ENCODE measurements at regions not wholly inside any gene's neighbourhood (a gene's known extent, or its start where the extent isn't known, plus 50 kb on each side); places are given as distances from the start of the nearest gene placed in this dataset.

DNA sequence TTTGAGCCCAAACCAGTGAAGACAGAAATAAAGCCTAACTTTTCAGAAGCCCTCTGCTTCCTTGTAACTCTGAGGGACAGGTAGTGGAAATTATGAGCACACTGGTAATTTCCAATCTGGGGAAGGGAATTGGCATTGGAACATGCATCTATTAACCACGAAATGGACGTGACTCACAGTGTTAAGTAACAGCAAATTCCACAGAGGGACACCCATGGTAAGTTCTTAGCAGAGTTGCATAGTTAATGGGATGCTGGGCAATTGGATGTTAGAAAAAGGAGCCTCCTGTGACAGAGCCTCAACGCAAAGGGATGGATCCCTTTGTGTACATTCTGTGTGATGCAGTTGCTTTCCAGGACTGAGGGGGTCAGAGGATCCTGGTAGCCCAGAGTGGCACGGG lies 168.6 kb downstream of the SEMA6D start:
- intact Hi-C loops (cut with micrococcal nuclease) = no loop called here

DNA sequence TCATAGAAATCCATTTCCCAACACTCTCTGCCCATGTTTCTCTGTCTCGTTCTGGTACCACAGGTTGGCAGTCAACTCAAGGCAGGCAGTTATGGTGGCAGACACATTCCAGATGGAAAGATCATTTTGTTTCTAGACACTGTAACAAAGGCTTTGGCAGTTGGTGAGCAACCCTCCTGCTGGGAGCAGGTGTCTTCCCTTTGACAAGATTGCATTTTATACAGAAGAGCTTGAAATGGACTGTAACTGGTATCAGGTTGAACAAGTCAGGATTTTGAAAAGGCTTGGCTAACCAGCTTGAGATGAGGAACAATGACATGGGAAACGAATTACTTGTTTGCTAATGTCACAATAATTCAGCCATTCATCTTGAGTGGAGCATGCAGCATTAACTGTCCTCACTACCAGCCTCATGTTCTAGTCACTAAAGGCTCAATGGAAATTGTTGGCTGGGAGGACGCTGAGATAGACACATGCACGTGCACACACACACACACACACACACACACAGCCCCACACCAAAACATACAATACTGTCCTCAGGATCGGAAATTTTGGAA lies 170.0 kb downstream of the SEMA6D start:
- intact Hi-C loops (cut with micrococcal nuclease) = no loop called here

DNA sequence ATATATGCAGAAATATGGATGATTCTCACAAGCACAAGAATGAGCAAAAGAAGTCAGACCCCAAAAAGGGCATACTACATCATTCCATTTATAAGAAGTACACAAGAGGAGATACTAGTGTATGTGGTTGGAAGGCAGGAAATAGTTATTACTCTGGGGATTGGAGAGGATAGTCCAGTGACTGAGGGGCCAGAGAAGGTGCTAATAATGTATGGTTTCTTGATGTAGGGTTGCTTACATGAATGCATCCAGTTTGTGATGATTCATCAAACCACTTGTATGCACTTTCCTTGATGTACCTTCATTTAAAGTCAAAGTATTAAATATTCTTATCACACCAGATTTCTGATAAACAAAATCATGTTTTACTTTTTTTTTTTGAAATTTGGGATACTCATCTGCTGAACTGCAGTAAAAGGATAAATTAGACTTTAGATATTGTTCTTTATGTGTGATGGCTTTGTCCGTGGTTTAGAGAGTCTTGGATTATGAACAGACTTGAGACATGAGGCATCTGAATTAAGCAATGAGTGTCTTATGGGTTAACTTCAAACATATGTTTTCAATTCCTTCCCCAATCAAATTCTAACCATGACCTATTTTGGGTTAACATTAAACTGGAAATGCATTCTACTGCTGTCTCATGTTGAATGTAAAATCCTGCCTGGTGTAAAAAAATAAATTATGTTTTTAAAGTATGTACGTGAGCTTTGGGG lies 171.2 kb downstream of the SEMA6D start:
- intact Hi-C loops (cut with micrococcal nuclease) = no loop called here

DNA sequence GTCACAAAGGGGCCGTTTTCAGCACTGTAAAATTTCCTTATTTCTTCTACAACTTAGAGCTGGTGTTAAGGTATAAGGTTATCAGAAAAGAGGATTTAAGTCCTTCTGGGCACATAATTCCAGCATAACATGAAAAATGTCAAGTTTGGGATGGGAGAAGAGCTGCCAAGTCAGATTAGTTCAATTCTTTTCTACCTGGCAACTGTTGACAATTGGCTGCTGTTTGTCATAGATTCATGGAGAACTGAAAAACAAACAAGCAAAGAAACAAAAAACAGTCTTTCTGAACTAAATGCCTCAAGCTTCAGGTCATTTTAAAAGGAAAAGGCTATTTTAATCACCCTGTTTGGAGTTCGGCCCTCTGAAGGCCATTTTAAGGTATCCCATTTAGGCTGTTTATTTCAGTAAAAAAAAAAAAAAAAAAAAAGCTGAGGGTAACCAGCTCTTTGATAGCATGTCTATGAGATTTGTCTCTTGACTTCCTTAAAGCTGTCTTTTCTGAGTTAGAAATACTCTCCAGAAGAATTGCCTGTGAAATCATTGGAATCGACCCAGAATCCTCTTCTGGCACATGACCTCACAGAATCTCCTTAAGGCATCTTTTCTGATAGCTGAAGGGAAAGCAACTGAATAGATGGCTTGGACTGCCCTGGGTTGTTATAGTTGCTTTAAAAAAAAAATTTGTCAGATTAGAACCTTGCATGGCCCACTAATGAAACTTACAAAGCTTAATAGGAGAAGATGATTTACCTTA lies 173.3 kb downstream of the SEMA6D start:
- intact Hi-C loops (cut with micrococcal nuclease) = no loop called here

DNA sequence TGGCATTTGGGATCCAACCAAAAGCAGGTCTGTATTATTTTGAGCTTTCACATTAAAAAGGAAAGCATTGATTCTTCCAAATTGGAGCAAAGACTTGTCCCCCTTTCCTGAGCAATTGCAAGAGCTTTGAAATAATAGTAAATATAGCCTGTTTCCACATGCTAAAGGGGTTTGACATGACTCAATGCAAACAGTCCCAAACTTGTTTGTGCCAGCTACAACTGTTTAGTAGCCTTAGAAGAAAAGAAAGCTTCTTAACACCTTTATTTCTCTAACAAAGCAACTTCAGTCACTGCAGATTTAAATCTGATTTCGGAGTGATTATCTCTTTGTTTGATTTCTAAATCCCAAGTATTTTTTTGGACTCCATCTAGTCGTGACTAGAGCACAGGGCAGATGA lies 180.2 kb downstream of the SEMA6D start:
- intact Hi-C loops (cut with micrococcal nuclease) = no loop called here

- intact Hi-C loops (cut with micrococcal nuclease) = no loop called here
Observed at GRCh38 chr15:47900751-47901150, 183.4 kb downstream of the SEMA6D start.

- intact Hi-C loops (cut with micrococcal nuclease) = no loop called here
Observed at GRCh38 chr15:47903368-47903767, 186.1 kb downstream of the SEMA6D start.

GRCh38 chr15:47908486-47908885 lies 191.2 kb downstream of the SEMA6D start:
- intact Hi-C loops (cut with micrococcal nuclease) = no loop called here

DNA sequence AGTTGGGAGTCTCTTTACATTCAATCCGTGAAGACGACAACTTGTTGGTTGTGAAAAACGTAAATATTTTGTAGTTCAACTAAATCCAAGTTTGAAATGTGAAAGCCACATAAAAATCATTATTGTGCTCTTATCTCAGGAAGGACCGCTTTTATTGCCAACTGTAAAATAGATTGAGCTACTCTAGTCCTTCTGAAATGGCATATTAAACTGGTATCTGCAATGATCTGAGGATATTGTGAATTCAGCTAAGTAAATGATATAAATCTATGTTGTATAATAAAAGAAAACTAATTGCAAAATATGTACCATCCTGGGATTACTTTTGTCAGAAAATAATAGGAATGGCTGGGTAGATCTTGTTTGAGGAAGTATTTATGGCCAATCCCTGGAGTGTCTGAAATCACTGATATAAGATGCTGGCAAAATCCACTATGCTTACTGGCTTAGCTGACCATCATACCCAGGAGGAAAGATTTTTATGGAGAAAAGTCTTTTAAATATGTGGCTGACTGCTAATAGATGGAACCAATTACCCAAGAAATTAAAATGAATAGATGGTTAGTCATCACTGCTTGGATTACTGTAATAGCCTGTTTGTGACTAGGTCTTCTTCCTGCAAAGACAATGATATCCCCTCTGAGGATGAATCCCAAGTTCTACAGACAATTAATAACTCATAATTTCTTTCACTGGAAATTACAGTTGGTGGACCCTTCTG lies 191.8 kb downstream of the SEMA6D start:
- intact Hi-C loops (cut with micrococcal nuclease) = no loop called here

- intact Hi-C loops (cut with micrococcal nuclease) = loop anchor here (1.0 kb wide), 1 partner anchor 74 kb away; no protein-coding TSS in a partner anchor
Observed at GRCh38 chr15:47912910-47913309, 195.6 kb downstream of the SEMA6D start.

DNA sequence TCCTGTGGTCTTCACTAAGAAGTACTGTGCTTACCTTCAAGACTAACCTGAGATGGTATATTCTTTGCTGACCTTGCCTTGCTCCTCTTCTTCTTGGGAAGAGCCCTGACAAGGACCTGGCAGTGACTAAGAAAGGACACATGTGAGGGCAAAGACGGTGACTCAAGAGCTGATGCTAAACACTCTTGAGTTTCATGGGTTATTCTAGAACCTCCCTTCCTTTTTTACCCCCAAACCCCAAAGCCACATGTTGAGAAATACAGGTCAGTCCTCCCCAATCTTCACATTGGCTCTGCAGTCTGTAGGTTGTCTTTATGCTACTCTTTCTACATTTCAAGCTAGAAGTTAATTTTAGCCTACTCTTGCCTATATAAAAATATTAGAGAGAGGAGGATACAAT lies 200.6 kb downstream of the SEMA6D start:
- intact Hi-C loops (cut with micrococcal nuclease) = no loop called here

- intact Hi-C loops (cut with micrococcal nuclease) = no loop called here
Observed at GRCh38 chr15:47918877-47919276, 201.6 kb downstream of the SEMA6D start.

- intact Hi-C loops (cut with micrococcal nuclease) = no loop called here
Observed at GRCh38 chr15:47924381-47924780, 196.4 kb upstream of the SLC24A5 start.

GRCh38 chr15:47929138-47929803 lies 191.5 kb upstream of the SLC24A5 start:
- intact Hi-C loops (cut with micrococcal nuclease) = no loop called here

- intact Hi-C loops (cut with micrococcal nuclease) = no loop called here
Observed at GRCh38 chr15:47932261-47932660, 188.5 kb upstream of the SLC24A5 start.

GRCh38 chr15:47932951-47933641 lies 187.7 kb upstream of the SLC24A5 start:
- intact Hi-C loops (cut with micrococcal nuclease) = no loop called here

DNA sequence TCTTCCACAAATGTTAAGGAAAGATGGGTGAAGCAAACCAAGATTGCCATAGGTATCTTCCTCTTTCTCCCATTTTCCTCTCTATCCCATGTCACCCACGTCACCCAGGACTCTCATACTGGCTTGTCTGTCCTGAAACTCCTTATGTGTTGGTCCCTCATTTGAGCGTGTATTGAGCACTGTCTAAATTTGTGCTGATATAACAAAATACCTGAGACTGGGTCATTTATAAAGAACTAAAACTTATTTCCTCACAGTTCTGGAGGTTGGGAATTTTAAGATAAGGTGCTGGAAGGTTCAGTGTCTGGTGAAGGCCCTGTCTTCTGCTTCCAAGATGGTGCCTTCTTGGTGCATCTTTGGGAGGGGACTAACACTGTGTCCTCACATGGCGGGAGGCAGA lies 186.9 kb upstream of the SLC24A5 start:
- intact Hi-C loops (cut with micrococcal nuclease) = no loop called here

DNA sequence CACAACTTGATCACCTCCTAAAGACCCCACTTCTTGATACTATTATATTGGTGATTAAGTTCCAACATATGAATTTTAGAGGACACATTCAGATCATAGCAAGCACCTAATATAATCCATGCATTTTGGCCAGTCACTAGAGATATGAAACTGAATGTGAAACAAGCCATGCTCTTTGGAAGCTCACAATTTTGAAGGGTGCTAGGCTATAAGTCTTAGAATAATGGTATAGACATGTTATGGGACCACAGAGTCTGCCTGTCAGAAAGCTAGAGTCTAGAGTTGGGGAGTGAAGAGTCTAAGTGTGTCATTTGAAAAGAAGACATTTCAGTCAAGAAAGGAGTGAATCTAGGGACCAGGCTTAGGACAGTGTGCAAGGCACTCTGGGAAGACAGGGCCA lies 186.4 kb upstream of the SLC24A5 start:
- intact Hi-C loops (cut with micrococcal nuclease) = no loop called here

GRCh38 chr15:47937834-47938233 lies 183.0 kb upstream of the SLC24A5 start:
- intact Hi-C loops (cut with micrococcal nuclease) = loop anchor here (2.0 kb wide), 1 partner anchor 51 kb away; no protein-coding TSS in a partner anchor

DNA sequence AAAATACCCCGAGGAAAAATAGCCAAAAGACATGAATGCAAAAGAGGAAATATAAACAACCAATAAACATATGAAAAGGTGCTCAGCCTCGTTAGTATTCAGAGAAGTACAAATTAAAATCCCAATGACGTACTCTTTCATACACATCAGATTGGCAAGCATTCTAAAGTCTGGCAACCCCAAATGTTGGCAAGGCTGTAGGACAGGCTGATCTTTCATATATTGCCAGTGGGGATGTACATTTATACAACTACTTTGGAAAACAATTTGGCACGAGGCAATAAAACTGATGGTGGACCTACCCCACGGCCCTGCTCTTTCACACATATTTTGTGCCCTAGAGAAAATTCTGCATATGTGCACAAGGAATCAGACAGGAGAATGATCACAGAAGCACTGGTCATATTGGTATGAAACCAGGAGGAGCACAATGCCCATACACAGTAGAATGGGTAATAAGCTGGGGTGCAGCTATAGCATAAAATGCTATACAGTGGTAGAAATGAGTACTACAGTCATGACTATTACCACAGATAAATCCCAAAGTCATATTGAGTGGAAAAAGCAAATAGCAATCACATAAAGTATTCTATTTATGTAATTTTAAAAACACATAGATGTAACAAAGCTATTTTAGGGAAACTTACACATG lies 176.0 kb upstream of the SLC24A5 start:
- intact Hi-C loops (cut with micrococcal nuclease) = no loop called here
